WTC11 (cell line): ENCODE measurements at regions not wholly inside any gene's neighbourhood (a gene's known extent, or its start where the extent isn't known, plus 50 kb on each side); places are given as distances from the start of the nearest gene placed in this dataset.

Experiments used
- ESRRA ChIP-seq: sonication (generic); formaldehyde crosslinking; IDR thresholded peaks from 2 replicates; pipeline ENCODE4 v1.8.1; 2022; ENCODE audit warnings: mild to moderate bottlenecking, missing genetic modification reagents, borderline replicate concordance
- FOXJ3 ChIP-seq: sonication (generic); formaldehyde crosslinking; IDR thresholded peaks from 2 replicates; pipeline ENCODE4 v1.9.0; 2021; ENCODE audit warnings: missing genetic modification reagents, mild to moderate bottlenecking, borderline replicate concordance
- JUN ChIP-seq: sonication (generic); formaldehyde crosslinking; IDR thresholded peaks from 2 replicates; pipeline ENCODE4 v1.8.0; 2023; ENCODE audit warnings: mild to moderate bottlenecking, missing genetic modification reagents
- OVOL2 ChIP-seq: fragments of 250-450 bp; sonication (Bioruptor Pico); IDR thresholded peaks from 2 replicates; pipeline ENCODE4 v1.9.0; 2021; ENCODE audit warnings: mild to moderate bottlenecking, borderline replicate concordance
- TF ChIP-seq, protein P1 (sequence below): fragments of 200-600 bp; IDR thresholded peaks from 2 replicates; pipeline ENCODE4 v1.8.0; 2022; ENCODE audit warnings: antibody characterized with exemption
- TF ChIP-seq, protein P2 (sequence below): sonication (generic); formaldehyde crosslinking; IDR thresholded peaks from 2 replicates; pipeline ENCODE4 v1.8.0; 2022; ENCODE audit warnings: mild to moderate bottlenecking, missing genetic modification reagents

DNA sequence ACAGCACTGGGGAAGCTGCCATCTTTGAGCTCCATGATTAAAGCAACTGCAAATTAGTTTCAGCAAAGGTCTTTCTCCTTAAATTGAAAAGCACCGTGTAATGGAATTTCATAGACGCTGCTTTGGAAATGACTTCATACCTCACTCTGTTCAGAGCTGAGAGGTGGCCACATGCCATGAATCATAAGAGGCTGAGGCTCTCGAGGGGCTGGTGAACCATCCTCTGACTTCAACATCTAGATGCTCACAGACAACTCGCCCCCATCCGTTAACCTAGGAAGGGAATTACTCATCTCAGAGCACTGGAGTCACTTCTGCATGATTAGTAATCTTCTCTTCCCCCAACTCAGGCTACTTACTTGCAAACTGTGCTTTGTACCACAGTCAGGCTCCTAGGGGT is 122.3 kb downstream of the RCN1 start:
- TF ChIP-seq, protein P1, sequence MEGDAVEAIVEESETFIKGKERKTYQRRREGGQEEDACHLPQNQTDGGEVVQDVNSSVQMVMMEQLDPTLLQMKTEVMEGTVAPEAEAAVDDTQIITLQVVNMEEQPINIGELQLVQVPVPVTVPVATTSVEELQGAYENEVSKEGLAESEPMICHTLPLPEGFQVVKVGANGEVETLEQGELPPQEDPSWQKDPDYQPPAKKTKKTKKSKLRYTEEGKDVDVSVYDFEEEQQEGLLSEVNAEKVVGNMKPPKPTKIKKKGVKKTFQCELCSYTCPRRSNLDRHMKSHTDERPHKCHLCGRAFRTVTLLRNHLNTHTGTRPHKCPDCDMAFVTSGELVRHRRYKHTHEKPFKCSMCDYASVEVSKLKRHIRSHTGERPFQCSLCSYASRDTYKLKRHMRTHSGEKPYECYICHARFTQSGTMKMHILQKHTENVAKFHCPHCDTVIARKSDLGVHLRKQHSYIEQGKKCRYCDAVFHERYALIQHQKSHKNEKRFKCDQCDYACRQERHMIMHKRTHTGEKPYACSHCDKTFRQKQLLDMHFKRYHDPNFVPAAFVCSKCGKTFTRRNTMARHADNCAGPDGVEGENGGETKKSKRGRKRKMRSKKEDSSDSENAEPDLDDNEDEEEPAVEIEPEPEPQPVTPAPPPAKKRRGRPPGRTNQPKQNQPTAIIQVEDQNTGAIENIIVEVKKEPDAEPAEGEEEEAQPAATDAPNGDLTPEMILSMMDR, result no peak
- TF ChIP-seq OVOL2 (CRISPR knock-in tag), result no peak
- TF ChIP-seq FOXJ3 (CRISPR knock-in tag), result no peak
- TF ChIP-seq, protein P2, sequence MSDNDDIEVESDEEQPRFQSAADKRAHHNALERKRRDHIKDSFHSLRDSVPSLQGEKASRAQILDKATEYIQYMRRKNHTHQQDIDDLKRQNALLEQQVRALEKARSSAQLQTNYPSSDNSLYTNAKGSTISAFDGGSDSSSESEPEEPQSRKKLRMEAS (CRISPR knock-in tag), result no peak
- no peak for TF ChIP-seq ESRRA (CRISPR knock-in tag)
- no peak for TF ChIP-seq JUN (CRISPR knock-in tag)
